Stimulated activated memory B cell treated with anti-CD40 and anti-IgM and Interleukin-4, amounts not matched to agents 10 μg/mL and 1 μg/mL and 100 μg/mL, for 72 hours (primary cell): ENCODE measurements at regions not wholly inside any gene's neighbourhood (a gene's known extent, or its start where the extent isn't known, plus 50 kb on each side); places are given as distances from the start of the nearest gene placed in this dataset.

Experiments used
- ATAC-seq: fragments of 150-1000 bp; cut with Tn5 transposase; 2 replicates; pipeline ENCODE4 v1.10.0; 2021
- H3K27ac Mint-ChIP-seq: one replicate; pipeline ENCODE4 v1.8.0; 2022; ENCODE audit warnings: mild to moderate bottlenecking, mixed read lengths
- H3K27me3 Mint-ChIP-seq: one replicate; pipeline ENCODE4 v1.8.0; 2022; ENCODE audit warnings: mixed read lengths
- H3K36me3 Mint-ChIP-seq: one replicate; pipeline ENCODE4 v1.8.0; 2022; ENCODE audit warnings: mixed read lengths
- H3K4me1 Mint-ChIP-seq: one replicate; pipeline ENCODE4 v1.8.0; 2022; ENCODE audit warnings: mixed read lengths
- H3K4me3 Mint-ChIP-seq: one replicate; pipeline ENCODE4 v1.8.0; 2022; ENCODE audit warnings: mild to moderate bottlenecking, moderate library complexity, mixed read lengths
- H3K9me3 Mint-ChIP-seq: one replicate; pipeline ENCODE4 v1.8.0; 2022; ENCODE audit warnings: mixed read lengths

- no peak for ATAC-seq
- Mint-ChIP-seq H3K27me3 (no peaks in the 10 kb centered on the region), H3K27ac (no peak overlapping the region), H3K4me1 (no peaks in the 10 kb centered on the region), H3K9me3 (no peaks in the 10 kb centered on the region), H3K36me3 (no peaks in the 10 kb centered on the region), H3K4me3 (no peak overlapping the region)
Observed at GRCh38 chr22:27046086-27046485, 388.7 kb downstream of the MIAT start.

- Mint-ChIP-seq H3K4me1 (no peaks in the 10 kb centered on the region), H3K36me3 (no peaks in the 10 kb centered on the region), H3K27ac (no peak overlapping the region), H3K27me3 (no peaks in the 10 kb centered on the region), H3K4me3 (no peak overlapping the region), H3K9me3 (no peaks in the 10 kb centered on the region)
- no peak for ATAC-seq
Observed at GRCh38 chr22:27046603-27047002, 389.2 kb downstream of the MIAT start.

GRCh38 chr22:27050771-27051170 is 393.4 kb downstream of the MIAT start:
- H3K27me3 Mint-ChIP-seq, result peaks cover 7% of the 10 kb centered on the region
- H3K9me3 Mint-ChIP-seq, result no peaks in the 10 kb centered on the region
- no peak overlapping the region for H3K4me3 Mint-ChIP-seq
- H3K4me1 Mint-ChIP-seq, result no peaks in the 10 kb centered on the region
- H3K36me3 Mint-ChIP-seq, result no peaks in the 10 kb centered on the region
- no peak overlapping the region for H3K27ac Mint-ChIP-seq
- no peak for ATAC-seq

DNA sequence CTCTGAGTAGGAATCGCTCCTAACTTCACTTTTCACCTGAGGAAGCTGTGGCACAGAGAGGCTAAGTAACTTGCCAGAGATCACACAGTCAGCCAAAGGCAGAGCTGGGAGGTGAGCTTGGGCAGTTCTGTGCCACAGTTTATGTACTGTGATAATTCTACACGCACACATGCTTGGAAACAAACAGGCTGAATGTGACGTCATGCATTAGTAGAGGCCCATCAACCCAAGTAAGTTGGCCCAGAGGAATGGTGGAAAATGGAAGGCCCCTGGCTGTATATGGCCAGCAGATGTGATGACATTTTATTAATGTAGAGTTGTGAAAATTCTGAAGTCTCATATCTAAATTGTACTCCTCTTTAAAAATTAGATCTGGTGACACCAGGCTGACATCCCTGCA is 394.0 kb downstream of the MIAT start:
- Mint-ChIP-seq H3K27me3 (peaks cover 7% of the 10 kb centered on the region), H3K9me3 (no peaks in the 10 kb centered on the region)

DNA sequence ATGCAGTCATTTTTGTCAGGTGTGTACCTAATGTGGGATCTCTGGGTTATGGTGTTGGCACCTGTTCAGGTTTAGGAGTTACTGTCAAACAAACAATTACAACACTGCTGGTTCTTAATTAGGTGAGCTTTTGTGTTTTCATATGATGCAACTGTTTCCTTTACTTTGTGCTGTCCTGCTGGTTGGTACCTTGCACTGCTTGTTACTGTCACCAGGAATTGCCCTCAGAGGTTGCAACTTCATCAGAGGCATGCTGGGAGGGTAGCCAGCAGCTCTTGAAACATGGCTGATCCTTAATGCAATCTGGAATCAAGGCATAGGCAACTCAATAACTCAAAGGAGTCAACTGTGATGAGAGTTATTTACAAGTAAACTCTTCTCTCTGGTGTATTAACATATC is 400.3 kb downstream of the MIAT start:
- no peak for ATAC-seq
- Mint-ChIP-seq H3K36me3 (no peaks in the 10 kb centered on the region), H3K4me1 (no peaks in the 10 kb centered on the region), H3K27ac (no peak overlapping the region), H3K4me3 (no peak overlapping the region), H3K9me3 (no peaks in the 10 kb centered on the region), H3K27me3 (peaks cover 7% of the 10 kb centered on the region)

More for the DNA sequence above, 394.0 kb downstream of the MIAT start:
- no peaks in the 10 kb centered on the region for H3K36me3 Mint-ChIP-seq
- no peak overlapping the region for H3K4me3 Mint-ChIP-seq
- H3K27ac Mint-ChIP-seq, result no peak overlapping the region
- ATAC-seq, result no peak
- no peaks in the 10 kb centered on the region for H3K4me1 Mint-ChIP-seq

GRCh38 chr22:27060190-27060589 is 402.8 kb downstream of the MIAT start:
- Mint-ChIP-seq H3K27me3 (no peaks in the 10 kb centered on the region), H3K27ac (no peak overlapping the region), H3K9me3 (no peaks in the 10 kb centered on the region), H3K4me3 (no peak overlapping the region), H3K36me3 (no peaks in the 10 kb centered on the region), H3K4me1 (no peaks in the 10 kb centered on the region)
- no peak for ATAC-seq

GRCh38 chr22:27062910-27063309 is 405.5 kb downstream of the MIAT start:
- no peak overlapping the region for H3K27ac Mint-ChIP-seq
- no peaks in the 10 kb centered on the region for H3K36me3 Mint-ChIP-seq
- H3K27me3 Mint-ChIP-seq, result peaks cover 10% of the 10 kb centered on the region
- no peak overlapping the region for H3K4me3 Mint-ChIP-seq
- no peaks in the 10 kb centered on the region for H3K9me3 Mint-ChIP-seq
- ATAC-seq, result no peak
- no peaks in the 10 kb centered on the region for H3K4me1 Mint-ChIP-seq

DNA sequence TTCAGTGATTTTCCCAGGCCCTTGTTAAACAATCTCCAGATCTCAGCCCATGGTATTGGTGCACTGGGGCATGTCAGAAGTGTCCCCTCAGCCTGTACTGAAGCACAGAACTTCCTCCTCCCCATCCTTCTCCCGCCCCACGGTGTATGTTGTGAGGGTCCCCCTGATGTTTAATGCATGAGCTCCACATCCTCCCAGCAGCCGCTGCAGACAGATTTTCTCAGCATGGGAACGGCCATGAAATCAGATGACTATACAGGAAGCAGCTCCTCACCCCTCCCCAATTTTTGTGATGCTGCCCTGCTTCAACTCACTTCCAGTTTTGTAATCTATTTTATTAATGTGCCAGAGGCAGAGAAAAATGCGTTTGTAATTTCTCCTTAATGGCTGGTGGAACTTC is 406.0 kb downstream of the MIAT start:
- no peaks in the 10 kb centered on the region for H3K9me3 Mint-ChIP-seq
- H3K4me3 Mint-ChIP-seq, result no peak overlapping the region
- no peak overlapping the region for H3K27ac Mint-ChIP-seq
- peaks cover 13% of the 10 kb centered on the region for H3K27me3 Mint-ChIP-seq
- no peaks in the 10 kb centered on the region for H3K4me1 Mint-ChIP-seq
- no peaks in the 10 kb centered on the region for H3K36me3 Mint-ChIP-seq
- no peak for ATAC-seq

DNA sequence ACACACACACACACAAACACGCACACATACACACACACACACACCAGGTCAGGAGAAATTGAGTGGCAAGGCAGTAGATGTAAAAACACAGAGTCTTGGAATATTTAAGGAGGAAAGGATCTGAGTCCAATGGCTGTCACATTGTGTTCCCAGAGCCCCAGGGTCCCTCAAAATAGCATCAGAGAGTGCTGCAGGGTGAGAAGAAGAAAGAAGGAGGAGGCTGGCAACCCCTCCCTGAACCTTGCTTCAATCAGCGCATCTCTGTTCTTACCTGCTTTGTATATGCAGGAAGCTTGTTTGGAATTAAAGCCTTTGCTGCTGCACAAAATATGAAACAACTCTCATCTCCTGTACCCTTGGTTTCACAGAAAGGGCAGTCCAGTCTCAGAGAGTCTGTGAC is 406.5 kb downstream of the MIAT start:
- Mint-ChIP-seq H3K4me3 (no peak overlapping the region), H3K4me1 (no peaks in the 10 kb centered on the region), H3K9me3 (no peaks in the 10 kb centered on the region), H3K27ac (no peak overlapping the region), H3K36me3 (no peaks in the 10 kb centered on the region), H3K27me3 (peaks cover 13% of the 10 kb centered on the region)
- ATAC-seq, result no peak

- ATAC-seq, result no peak
- no peaks in the 10 kb centered on the region for H3K4me1 Mint-ChIP-seq
- no peak overlapping the region for H3K27ac Mint-ChIP-seq
- peaks cover 13% of the 10 kb centered on the region for H3K27me3 Mint-ChIP-seq
- H3K36me3 Mint-ChIP-seq, result no peaks in the 10 kb centered on the region
- no peak overlapping the region for H3K4me3 Mint-ChIP-seq
- H3K9me3 Mint-ChIP-seq, result no peaks in the 10 kb centered on the region
Observed at GRCh38 chr22:27064386-27064785, 407.0 kb downstream of the MIAT start.

DNA sequence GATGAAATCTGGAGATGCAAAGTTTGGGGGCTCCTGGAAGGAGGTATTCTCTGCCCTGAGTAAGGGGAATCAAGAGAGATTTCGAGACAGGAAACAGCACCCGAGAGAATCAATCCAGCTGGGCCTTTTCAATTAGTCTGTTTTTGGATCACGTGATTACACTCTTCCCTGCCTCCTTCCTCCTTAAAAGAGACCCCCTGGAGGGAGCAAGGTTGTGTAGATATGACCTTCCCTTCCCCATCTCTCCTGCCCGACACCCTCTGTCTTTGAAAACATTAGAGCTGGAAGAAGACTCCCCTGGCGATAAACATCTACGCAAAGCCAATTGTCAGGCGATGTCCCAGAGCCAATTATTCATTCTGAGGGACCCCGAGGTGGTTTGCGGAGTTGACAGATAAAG is 407.9 kb downstream of the MIAT start:
- Mint-ChIP-seq H3K27ac (no peak overlapping the region), H3K36me3 (no peaks in the 10 kb centered on the region), H3K4me3 (no peak overlapping the region)

GRCh38 chr22:27066856-27067255 is 409.5 kb downstream of the MIAT start:
- no peak overlapping the region for H3K4me3 Mint-ChIP-seq

More for the DNA sequence above, 407.9 kb downstream of the MIAT start:
- H3K9me3 Mint-ChIP-seq, result peaks cover 3% of the 10 kb centered on the region
- H3K4me1 Mint-ChIP-seq, result no peaks in the 10 kb centered on the region
- ATAC-seq, result no peak
- peaks cover 22% of the 10 kb centered on the region for H3K27me3 Mint-ChIP-seq

GRCh38 chr22:27068121-27068520 is 410.7 kb downstream of the MIAT start:
- Mint-ChIP-seq H3K27ac (no peak overlapping the region), H3K9me3 (peaks cover 3% of the 10 kb centered on the region), H3K36me3 (no peaks in the 10 kb centered on the region), H3K27me3 (peaks cover 36% of the 10 kb centered on the region), H3K4me1 (no peaks in the 10 kb centered on the region), H3K4me3 (no peak overlapping the region)
- no peak for ATAC-seq

More at GRCh38 chr22:27066856-27067255, 409.5 kb downstream of the MIAT start:
- Mint-ChIP-seq H3K36me3 (no peaks in the 10 kb centered on the region), H3K9me3 (peaks cover 3% of the 10 kb centered on the region), H3K4me1 (no peaks in the 10 kb centered on the region), H3K27me3 (peaks cover 36% of the 10 kb centered on the region), H3K27ac (no peak overlapping the region)
- no peak for ATAC-seq

- Mint-ChIP-seq H3K27ac (no peak overlapping the region), H3K36me3 (no peaks in the 10 kb centered on the region), H3K27me3 (peaks cover 36% of the 10 kb centered on the region), H3K4me3 (no peak overlapping the region), H3K9me3 (peaks cover 8% of the 10 kb centered on the region), H3K4me1 (no peaks in the 10 kb centered on the region)
- no peak for ATAC-seq
Observed at GRCh38 chr22:27070594-27070993, 413.2 kb downstream of the MIAT start.

DNA sequence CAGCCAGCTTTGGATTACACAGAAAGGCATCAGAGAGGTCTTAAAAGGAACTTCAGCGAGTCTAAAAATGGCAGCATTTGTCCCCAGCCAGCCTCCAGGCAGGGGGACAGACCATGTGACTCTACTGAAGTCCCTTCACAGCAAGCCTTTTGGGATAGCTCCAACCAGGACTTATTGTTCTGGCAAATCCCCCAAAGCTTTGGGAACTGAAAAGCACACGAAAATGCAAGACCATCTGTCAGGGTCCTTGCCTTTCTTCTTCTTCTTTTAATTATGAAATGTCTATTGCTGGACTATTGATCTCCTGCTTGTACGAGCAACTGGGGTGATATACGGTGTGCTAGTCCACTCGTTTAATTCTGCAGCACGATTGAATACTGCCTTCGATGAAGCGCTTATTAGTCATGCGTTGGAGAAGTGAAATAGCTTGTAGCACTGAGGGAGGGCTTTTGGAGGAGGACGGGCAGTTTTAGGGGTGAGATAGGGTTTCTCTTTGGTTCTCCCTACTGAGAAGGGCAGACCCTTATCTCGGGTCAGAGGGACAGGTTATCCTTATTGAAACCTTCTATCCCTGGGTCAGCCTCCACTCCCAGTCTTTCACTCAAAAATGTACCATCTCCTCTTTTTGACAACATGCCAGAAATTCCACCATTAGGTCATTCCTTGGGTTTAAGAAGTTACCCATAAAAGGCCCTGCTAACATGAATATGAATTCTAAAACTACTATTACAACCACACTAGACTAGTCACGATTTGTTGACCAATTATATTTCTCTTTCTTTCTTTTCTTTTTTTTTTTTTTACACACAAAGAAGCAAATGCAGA is 416.4 kb downstream of the MIAT start:
- no peak overlapping the region for H3K4me3 Mint-ChIP-seq
- peaks cover 11% of the 10 kb centered on the region for H3K9me3 Mint-ChIP-seq
- no peaks in the 10 kb centered on the region for H3K36me3 Mint-ChIP-seq
- H3K27ac Mint-ChIP-seq, result no peak overlapping the region
- no peak for ATAC-seq
- H3K4me1 Mint-ChIP-seq, result peaks cover 6% of the 10 kb centered on the region
- peaks cover 23% of the 10 kb centered on the region for H3K27me3 Mint-ChIP-seq

GRCh38 chr22:27075028-27075678 is 417.8 kb downstream of the MIAT start:
- peaks cover 17% of the 10 kb centered on the region for H3K27me3 Mint-ChIP-seq
- H3K4me3 Mint-ChIP-seq, result no peak overlapping the region
- H3K4me1 Mint-ChIP-seq, result peaks cover 6% of the 10 kb centered on the region
- ATAC-seq, result no peak
- H3K27ac Mint-ChIP-seq, result no peak overlapping the region
- no peaks in the 10 kb centered on the region for H3K36me3 Mint-ChIP-seq
- H3K9me3 Mint-ChIP-seq, result peaks cover 7% of the 10 kb centered on the region
